NCI-H345 treated with DMSO at 0.1 percent for 48 hours (cell line): ENCODE measurements at regions not wholly inside any gene's neighbourhood (a gene's known extent, or its start where the extent isn't known, plus 50 kb on each side); places are given as distances from the start of the nearest gene placed in this dataset.

Source experiments
- DNase-seq: peaks from one replicate; lab custom pipeline; 2025; ENCODE audit not compliant: unreplicated experiment; lab: John Stamatoyannopoulos, UW

DNA sequence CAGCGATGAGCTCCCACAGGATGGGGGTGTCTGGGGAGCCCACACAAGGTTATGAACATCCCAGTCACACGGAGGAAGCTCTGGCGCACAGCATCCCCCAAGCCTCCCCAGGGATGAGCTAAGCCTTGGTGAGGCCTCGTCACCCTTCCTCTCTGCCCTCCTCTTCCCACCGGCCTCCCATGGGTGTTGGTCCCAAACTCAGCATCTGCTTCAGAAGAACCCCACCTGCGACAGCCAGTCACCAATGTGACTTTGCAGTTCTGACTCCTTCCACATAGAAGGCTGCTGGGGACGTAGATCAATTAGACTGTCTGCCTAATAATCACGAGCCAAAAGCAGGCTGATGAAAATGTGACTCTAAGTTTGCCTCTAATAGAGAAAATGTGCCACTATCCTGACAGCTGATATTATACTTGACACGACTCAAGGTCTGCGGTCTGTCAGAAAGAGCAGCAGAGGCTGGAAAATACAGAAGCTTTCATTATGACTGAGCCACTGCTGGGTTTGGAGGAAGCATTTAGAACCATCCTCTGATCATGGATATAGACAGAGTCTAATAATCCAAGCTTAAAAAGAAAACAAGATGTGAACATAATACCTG, 116.0 kb upstream of the PFKP start:
- DNase-seq = no peak

DNA sequence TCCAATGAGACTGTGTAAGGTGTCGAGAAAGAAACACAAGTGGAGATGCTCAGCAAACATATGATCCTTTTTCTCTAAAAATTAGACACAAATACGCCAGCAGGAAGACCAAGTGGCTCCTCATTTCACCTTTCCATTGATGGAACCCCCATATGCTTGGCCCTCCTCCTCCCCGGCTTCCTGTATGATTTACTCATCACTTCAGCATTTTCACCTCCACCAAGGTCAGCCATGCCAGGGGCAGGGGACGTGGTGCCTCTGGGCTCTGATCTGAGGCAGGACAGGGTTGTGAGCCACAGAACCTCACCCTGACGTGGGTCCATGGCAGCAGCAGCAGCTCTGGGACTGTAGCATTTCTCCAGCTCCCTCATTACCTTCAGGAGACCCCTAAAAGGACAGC, 116.8 kb upstream of the PFKP start:
- no peak for DNase-seq

DNA sequence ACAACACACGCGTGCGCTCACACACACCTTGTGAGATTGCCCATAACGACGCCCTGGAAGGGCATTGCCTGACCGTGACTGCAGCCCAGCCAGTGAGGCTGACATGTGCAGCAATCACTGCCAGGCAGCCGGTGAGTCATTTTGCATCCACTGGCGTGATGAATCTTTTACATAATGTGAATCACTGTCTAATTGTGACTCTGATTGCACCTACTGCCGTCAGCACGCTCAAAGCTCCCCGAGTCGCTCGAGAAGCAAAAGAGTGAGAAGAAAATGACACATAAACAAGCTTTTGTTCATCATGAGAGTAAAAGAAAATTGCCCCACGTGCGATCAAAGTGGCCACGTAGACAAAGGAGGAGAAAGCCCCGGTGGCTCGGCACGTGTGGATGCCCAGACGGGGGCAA, 117.4 kb upstream of the PFKP start:
- DNase-seq = no peak

DNA sequence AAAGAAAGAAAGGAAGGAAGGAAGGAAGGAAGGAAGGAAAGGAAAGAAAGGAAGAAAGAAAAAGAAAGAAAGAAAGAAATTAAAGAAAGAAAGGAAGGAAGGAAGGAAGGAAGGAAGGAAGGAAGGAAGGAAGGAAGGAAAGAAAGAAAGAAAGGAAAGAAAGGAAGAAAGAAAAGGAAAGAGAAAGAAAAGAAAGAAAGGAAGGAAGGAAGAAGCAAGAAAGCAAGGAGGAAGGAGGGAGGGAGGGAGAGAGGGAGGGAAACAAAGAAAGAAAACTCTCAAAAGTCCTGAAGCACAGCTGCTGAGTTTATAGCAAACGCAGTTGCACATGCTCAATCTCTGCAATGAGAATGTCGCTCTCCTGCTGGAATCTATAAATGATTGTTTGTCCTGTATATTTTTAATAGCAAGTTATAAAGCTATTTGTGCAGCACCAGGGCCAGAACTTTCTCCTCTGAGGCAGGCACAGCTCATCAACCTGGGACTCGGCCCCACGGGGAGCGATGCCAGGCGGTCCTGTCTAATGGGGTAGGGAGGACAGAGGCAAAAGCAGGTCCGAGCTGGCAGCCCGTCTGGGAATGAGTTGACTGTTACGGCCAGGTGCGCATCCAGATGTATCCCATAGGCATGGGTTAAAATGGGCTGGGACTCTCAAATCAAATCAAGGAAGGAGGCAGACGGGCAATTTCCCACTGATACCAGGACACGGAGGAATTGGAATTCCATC, 118.0 kb upstream of the PFKP start:
- DNase-seq = no peak

DNA sequence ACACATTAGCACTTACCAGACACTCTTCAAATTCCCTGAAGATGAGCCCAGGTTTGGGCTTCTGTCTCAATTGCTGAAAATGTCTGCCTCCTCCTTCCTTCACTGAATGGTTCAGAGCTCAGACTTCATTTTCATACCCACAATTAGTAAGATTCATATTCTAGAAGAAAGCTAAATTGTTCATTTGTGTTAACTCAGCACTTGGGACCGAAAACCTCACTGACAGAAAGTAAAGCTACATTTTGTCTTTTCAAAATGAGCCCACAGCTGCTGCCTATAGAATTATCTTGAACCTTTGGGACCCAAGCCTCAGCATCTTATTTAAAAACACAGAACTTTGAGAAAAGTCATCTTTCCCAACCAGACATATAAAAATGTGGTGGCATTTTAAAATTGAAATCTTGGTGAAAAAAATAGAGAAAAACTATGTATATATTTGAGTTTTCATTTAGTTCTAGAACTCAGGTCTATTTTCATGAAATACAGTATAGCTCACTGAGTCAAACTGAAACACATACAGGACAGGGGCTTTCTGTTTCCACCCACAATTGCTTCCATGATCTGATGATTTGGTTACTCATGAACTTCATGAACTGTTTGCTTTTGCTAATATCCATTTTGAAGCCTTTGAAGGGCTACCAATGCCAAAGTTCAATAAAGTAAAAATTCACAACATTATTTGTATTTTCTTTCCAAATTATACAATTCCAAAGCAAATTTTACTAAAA, 119.1 kb upstream of the PFKP start:
- DNase-seq = no peak

DNA sequence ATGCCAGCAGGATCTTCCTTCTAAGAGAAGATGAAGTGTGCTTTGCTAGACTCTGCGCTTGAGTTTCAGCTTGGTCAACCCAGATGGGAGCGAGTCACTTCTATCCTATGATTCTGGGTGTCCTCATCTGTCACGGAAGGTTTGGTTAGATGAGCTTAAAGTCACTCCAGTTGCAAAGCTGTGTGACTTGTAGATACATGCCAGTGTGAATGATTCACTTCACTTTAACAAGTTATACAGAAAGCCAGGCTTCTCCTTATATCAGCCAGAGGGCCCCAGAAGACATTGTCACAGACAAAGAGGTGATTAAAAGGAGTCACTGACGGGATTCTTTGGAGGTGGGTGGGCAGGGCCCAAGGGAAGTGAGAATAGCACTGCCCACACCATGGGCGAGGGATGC, 122.6 kb upstream of the PFKP start:
- DNase-seq = no peak

DNA sequence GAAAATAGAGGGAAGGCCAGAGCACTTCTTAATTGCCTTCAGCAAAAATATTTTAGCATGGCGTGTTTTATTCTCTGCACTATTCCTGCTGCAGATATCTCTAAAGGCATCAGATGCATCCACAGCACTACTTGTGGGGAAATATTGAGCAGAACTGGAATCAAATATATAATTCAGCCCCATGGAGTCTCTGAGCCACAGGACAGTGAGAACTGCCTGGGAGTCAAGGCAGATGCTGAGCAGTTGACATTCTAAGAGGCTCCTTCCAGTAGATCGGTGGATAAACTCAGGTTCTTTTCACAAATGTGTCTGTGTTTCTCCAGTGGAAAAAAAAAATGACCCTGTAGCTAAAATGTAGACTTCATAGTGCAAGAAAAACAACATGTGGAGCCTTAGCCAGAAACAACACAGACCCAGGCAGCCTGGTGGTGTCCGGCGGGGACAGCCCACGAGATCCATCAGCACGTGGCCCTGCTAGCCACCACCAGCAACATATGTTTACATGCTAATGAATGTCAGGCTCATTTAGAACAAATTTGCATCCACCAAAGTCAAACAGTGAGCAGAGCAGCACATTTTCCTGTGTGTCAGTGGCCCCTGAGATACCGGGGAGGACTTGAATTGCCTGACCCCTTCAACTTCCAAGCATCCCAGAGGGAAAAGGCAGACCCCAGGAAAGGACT, 123.3 kb upstream of the PFKP start:
- no peak for DNase-seq

DNA sequence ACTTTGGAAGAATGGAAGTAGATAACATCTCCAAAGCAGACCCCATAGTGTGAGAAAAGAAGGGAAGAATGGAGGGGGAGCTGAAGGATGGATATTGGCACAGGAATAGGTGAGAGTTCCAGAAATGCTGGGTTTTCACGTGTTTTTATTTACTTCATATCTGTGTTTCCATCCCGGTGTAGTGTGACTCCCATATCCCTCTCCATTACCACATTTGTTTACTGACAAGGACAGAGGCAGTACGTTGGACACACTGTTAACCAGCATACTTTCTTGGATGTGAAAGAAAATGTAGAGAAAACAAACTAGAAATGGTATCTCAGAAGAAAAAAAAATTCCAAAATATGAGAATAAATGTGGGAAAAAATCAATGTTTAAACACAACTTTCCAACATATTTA, 124.4 kb upstream of the PFKP start:
- DNase-seq = no peak

DNA sequence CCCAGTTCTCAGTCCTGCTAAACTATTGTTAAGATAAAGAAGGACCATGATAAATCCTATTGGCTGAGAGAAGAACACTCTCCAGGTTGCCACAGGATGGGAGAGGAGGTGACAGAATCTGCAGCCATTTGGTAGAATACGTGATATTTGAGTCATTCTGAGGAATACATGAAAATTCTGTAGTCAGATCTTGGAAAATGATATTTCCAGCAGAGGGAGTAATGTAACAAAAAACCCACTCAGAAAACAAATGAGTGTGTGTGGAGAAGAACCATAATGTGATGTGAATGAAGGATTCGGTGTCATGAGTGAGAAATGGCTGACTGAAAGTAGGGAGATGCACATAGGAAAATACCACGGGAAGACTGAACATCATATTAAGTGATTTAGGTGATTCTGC, 128.5 kb upstream of the PFKP start:
- no peak for DNase-seq

DNA sequence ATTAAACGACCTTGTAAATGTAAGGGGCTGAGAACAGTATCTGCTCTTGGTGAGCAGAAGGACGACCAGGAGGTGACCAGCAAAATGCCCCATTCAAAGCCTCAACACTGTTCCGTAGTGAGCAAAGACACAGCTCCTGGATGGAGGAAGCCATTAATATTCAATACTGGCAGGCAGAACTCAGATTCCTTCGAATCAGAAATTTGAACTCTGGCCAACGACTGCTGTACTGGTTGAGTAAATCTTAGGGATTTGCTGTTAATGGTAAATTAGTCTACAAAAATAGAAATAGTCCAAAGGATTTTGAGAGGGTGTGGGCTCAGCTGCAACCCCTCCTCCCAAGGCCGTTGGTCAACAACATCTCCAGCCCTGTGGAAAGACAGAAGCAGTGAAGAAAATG, 130.5 kb upstream of the PFKP start:
- no peak for DNase-seq

DNA sequence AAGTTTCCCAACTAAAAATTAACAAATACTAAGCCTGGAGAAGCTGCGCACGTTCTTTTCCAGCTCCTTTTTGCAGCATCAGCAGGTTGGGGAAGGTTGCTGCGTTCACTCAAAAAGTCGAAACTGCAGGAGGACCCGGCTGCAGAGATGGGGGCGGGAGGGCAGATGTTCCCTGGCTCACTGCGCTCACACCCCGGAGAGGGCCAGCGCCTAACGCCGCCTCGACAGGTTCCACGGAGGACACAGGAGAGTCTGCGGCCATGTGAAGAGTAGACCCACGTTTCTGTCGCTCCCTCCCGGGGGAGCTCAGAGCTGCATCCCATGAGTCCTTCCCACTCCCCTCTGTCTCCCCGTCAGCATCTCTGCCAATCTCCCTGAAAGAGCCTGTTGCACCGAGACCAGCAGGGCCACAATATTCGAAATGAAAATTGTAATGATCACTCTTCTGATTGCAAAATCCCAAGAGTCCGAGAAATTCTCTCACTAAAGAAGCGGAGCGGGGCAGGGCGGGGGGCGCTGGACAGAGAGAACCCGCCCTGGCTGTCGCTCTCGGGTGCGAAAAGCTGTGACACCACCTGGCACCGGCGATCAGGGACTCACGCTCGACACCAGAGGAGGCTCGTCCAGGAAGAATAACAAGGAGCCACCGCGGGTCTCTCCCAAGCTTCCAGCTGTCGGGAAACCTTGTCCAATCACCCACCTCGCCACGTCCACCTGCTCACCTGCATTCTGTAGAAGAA, 131.5 kb upstream of the PFKP start:
- DNase-seq = no peak

DNA sequence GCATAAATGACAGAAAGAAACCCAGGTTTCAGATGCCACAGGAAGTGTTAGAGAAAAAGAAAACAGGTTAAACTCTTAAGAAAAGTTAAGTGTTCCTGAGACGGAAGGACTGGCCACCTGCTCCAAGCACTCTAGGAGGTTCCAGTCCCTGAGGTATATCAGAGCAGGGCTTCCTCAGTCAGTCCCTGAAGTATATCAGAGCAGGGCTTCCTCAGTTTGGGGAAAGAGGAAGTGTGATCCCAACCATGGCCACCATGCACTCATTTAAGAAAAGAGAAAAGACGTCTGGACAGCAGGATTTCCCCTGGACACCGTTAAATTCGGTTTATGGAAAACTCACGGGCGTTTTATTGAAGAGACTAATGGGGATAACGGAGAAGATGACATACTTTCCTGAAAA, 133.4 kb upstream of the PFKP start:
- DNase-seq = no peak

DNA sequence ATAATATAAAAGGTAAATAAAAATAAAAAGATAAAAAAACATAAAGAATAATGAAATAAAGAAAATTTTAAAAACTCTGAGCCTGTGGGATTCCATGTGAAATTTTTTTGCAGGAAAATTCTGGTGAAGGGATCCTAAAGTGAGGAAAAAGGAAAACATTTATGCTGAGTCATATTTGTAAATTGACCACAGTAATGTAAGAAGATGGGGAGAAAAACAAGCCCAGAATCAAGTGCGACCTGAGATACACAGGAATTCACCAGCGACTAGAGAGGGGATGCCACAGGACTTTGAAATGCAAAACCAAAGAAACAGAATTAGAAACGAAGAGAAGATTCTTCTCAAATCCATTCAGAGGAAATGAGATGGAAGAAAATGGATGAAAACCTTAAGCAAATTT, 133.8 kb upstream of the PFKP start:
- no peak for DNase-seq

DNA sequence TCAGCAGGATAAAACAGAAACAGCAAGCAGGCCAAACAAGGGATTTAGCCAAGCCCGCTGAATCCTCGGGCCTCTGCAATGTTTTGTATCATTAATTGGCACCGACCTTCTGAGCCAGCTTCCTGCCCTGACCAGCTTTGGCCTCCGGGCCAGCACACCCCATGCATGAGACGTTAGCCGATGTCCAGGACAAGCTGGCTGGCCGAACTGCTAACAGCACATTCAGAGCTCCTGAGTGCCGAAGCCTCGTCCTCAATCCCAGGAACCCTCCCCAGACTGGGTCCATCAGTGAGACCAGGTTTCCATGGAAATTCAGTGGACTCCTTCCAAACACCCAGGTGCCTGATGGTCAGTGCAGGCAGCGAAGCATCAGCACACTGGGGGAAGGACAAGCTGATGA, 134.3 kb upstream of the PFKP start:
- DNase-seq = no peak

DNA sequence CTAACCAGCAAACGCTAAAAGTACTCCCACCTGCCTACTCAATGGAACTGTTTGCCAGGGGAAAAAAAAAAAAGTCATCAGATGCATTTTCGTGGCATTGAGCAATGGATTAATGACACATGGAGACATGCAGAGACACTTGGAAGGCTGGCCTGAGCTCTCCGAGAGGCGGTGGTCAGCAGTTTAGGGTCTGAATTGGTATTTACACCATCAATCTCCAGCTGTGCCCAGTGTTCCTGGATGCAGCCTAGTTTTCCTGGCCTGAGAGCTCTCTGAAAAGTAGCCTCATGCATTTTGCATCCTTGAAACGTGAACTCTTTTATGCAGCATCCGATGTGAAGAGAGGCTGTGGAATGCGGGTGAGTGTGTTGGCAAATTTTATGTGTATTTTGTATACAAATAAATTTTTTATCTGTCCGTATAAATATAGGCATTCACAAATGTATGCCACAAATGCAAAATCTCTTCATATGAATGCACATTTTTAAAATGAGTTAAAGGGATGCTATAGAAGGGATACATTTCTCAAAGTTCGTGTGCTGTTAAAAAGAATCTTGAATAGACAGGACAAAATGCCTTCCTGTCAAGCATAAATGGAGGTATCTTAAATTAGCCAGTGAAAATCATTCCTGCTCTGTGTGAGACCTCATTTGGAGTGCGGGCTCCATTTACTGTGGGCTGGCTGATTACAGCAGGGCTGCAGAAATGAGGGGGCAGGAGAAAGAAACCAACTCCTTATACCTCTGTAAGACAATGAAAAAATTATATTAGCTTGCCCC, 137.7 kb upstream of the PFKP start:
- no peak for DNase-seq

DNA sequence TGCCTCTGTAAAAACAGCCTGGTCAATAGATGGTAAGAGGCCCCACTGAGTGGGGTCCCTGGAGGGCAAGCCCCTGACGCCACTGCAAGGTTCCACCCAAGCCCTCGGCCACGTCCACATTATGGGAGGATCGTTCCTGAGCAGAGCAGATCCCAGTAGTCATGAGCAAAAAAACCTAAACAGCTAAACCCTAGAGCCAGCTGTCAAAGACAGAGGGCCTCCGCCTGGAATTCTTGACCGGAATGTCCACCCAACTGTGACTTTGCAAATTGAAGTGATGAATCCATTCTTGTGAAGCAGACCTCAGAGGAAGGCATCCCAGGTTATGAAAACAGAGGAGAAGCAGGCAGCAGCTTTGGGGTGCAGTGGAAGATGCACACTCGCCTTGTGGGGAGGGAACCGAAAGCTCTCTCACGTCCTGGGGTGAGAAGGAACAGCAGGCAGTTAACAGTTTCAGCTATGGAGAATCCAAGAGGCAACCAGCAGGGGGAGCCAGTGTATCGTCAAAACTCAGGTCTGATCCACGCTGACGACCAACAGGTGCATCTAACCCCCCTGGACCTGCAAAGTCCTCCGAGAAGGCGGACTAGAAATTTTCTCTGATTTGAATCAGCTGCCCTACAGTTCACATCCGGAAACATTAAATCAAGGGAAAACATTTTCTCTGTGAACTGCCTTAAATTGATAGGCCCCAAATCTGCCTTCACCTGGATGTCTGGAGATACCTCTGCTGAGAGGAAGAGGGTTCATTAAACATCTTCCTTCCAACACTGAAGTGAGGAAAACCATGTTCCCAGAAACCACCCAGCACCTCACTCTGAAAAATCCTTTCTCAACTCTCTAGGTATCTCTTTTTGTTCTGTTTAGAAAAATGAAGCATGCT, 139.1 kb upstream of the PFKP start:
- DNase-seq = peak; percentile 64

DNA sequence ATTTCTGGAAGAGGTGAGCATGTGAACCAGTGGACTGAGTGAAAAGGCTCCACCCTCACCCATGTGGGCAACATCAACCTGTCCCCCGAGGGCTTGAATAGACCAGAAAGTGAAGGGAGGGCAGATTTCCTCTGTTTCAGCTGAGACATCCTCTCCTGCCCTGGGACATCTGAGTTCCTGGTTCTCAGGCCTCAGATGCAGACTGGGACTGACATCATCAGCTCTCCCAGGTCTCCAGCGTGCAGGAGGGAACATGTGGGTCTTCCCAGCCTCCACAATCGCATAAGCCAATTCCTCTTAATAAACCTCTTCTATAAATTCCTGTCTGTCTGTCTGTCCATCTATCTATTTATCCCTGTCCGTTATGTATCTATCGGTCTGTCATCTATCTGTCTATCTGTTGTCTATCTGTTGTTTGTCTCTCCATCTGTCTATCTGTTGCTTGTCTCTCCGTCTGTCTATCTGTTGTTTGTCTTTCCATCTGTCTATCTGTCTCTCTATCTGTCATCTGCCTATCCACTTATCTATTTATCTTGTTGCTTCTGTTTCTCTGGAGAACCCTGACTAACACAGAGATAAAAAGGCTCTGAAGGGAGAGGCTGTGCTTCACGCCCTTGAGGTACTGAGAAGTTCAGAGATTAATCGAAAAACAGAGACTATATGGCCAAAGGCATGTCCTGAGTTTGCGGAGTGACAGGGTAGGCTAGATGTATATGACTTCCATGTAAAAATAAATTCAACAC, 140.3 kb upstream of the PFKP start:
- DNase-seq = no peak

DNA sequence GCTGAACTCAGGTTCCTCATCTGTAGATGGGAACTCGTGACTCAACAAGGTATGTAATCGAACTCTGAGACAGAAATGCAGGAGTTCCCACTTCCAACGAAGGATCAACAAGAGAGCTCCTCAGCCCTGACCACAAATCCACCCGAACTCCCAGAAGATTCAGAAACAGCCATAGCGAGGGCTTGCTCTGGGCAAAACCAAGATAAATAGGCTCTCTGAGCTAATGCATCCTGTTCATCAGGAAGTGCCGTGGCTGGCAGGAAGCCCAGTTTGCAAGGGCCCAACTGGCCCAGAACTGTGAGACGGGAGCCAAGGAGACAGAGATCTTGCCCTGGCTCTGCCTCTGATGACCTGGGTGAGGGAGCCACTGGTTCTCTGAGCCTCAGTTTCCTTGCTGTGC, 141.7 kb upstream of the PFKP start:
- DNase-seq = no peak

DNA sequence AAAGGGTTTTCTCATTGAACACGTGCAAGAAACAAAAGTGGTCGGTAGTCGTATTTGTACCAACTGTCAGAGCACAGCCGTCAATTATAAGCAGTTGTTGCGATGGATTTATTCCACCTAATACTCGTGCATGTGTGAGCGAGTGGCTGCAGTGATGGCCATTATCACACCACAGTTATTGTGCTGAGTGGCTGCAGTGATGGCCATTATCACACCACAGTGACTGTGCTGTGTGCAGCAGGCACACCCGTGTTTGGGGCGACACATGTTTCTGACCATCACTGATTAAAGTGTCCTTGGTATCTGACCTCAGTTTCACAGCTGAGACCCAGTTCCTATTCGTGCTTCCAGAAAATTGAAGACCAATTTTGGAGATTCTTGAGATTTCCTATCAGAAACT, 142.9 kb upstream of the PFKP start:
- no peak for DNase-seq
